BJ (cell line): ENCODE measurements at regions not wholly inside any gene's neighbourhood (a gene's known extent, or its start where the extent isn't known, plus 50 kb on each side); places are given as distances from the start of the nearest gene placed in this dataset.

Experiments
- CTCF ChIA-PET: fragments of 350-600 bp; formaldehyde crosslinking; extraction: SDS; loops from one replicate; lab custom pipeline; 2021; ENCODE audit warnings: antibody characterized with exemption, inconsistent platforms; lab: Yijun Ruan, JAX
- POLR2A ChIA-PET: fragments of 300-600 bp; sonication (Branson Sonifier 250); formaldehyde crosslinking; extraction: SDS; loops from one replicate; lab custom pipeline; 2021; ENCODE audit warnings: antibody characterized with exemption; lab: Charles Lee
- DNase-seq: peaks from one replicate; pipeline ENCODE4 v3.0.0-alpha.2; 2011; ENCODE audit warnings: low read depth
- H3K27me3 ChIP-seq: 2 replicates; pipeline ENCODE4 v1.6.0; 2011; ENCODE audit warnings: low read length; ENCODE audit not compliant: control insufficient read depth, insufficient read depth
- H3K36me3 ChIP-seq: 2 replicates; pipeline ENCODE4 v1.5.1; 2011; ENCODE audit warnings: low read length; ENCODE audit not compliant: control insufficient read depth, insufficient read depth
- H3K4me3 ChIP-seq: 2 replicates; pipeline ENCODE4 v1.5.1; 2011; ENCODE audit warnings: low read depth, mild to moderate bottlenecking, control low read depth, low read length
- CTCF ChIP-seq: IDR thresholded peaks from 2 replicates; pipeline ENCODE4 v1.5.1; 2011; ENCODE audit warnings: low read depth, mild to moderate bottlenecking, control low read depth, inconsistent platforms, low read length, moderate library complexity; ENCODE audit not compliant: insufficient read depth

- TF ChIP-seq CTCF = no peak
- DNase-seq = no peak
- Histone ChIP-seq H3K4me3 (no peak overlapping the region), H3K27me3 (no peaks in the 10 kb centered on the region; the same call in 1 of the 2 replicates), H3K36me3 (no peaks in the 10 kb centered on the region)
- ChIA-PET CTCF (no interaction called here), POLR2A (no interaction called here)
Observed at GRCh38 chr5:67903121-67903520, 312.4 kb upstream of the PIK3R1 start.

- CTCF ChIA-PET = interaction anchor here (0.6 to 0.8 kb wide), 3 partner anchors 53 to 899 kb away, joined by 3 read pairs; no protein-coding TSS in a partner anchor
- H3K27me3 ChIP-seq = no peaks in the 10 kb centered on the region; the same call in 1 of the 2 replicates
- no peak for DNase-seq
- POLR2A ChIA-PET = no interaction called here
- no peaks in the 10 kb centered on the region for H3K36me3 ChIP-seq
- H3K4me3 ChIP-seq = no peak overlapping the region
- no peak for TF ChIP-seq CTCF
Observed at GRCh38 chr5:67902497-67902830, 313.1 kb upstream of the PIK3R1 start.

GRCh38 chr5:67901814-67902496 is 313.6 kb upstream of the PIK3R1 start:
- no peak for TF ChIP-seq CTCF
- CTCF ChIA-PET = interaction anchor here (0.6 to 1.8 kb wide), 4 partner anchors 12 to 900 kb away, joined by 3 to 8 read pairs (median 3); no protein-coding TSS in a partner anchor
- Histone ChIP-seq H3K36me3 (no peaks in the 10 kb centered on the region), H3K4me3 (no peak overlapping the region), H3K27me3 (no peaks in the 10 kb centered on the region; the same call in 1 of the 2 replicates)
- POLR2A ChIA-PET = interaction anchor here (0.5 kb wide), 1 partner anchor 270 kb away, joined by 3 read pairs; no protein-coding TSS in a partner anchor
- DNase-seq = no peak

GRCh38 chr5:67900514-67900913 is 315.0 kb upstream of the PIK3R1 start:
- CTCF ChIA-PET = interaction anchor here (1.8 kb wide), 1 partner anchor 14 kb away, joined by 8 read pairs; no protein-coding TSS in a partner anchor
- peak; percentile 49 for DNase-seq
- no peaks in the 10 kb centered on the region for H3K36me3 ChIP-seq
- TF ChIP-seq CTCF = no peak
- H3K4me3 ChIP-seq = no peak overlapping the region
- H3K27me3 ChIP-seq = no peaks in the 10 kb centered on the region; the same call in 1 of the 2 replicates
- POLR2A ChIA-PET = no interaction called here

GRCh38 chr5:67897980-67898379 is 317.6 kb upstream of the PIK3R1 start:
- CTCF ChIA-PET = interaction anchor here (0.7 kb wide), 1 partner anchor 73 kb away, joined by 3 read pairs; no protein-coding TSS in a partner anchor

More at GRCh38 chr5:67897980-67898379, 317.6 kb upstream of the PIK3R1 start:
- Histone ChIP-seq H3K36me3 (no peaks in the 10 kb centered on the region), H3K4me3 (no peak overlapping the region), H3K27me3 (no peaks in the 10 kb centered on the region; the same call in 1 of the 2 replicates)
- DNase-seq = no peak
- POLR2A ChIA-PET = no interaction called here
- no peak for TF ChIP-seq CTCF
